Endothelial cell (in vitro differentiated cells): ENCODE measurements at regions not wholly inside any gene's neighbourhood (a gene's known extent, or its start where the extent isn't known, plus 50 kb on each side); places are given as distances from the start of the nearest gene placed in this dataset.
"Not testable (repeated sequence)": the region's sequence is repeated elsewhere in the genome, so short reads cannot be mapped to it uniquely, and the experiment has no call there.

Experiments
- DNase-seq: peaks from one replicate; pipeline ENCODE4 v3.0.0; 2021; ENCODE audit warnings: low spot score
- H3K27ac Mint-ChIP-seq: one replicate; pipeline ENCODE4 v1.8.0; 2021; ENCODE audit warnings: mixed read lengths, inconsistent platforms; ENCODE audit not compliant: unreplicated experiment
- H3K27me3 Mint-ChIP-seq: one replicate; pipeline ENCODE4 v1.8.0; 2021; ENCODE audit warnings: mild to moderate bottlenecking, moderate library complexity, mixed read lengths, inconsistent platforms; ENCODE audit not compliant: unreplicated experiment
- H3K36me3 Mint-ChIP-seq: one replicate; pipeline ENCODE4 v1.8.0; 2021; ENCODE audit warnings: mild to moderate bottlenecking, low read depth, mixed read lengths, inconsistent platforms; ENCODE audit not compliant: unreplicated experiment
- H3K4me1 Mint-ChIP-seq: one replicate; pipeline ENCODE4 v1.8.0; 2021; ENCODE audit warnings: mild to moderate bottlenecking, mixed read lengths, inconsistent platforms; ENCODE audit not compliant: unreplicated experiment
- H3K4me3 Mint-ChIP-seq: one replicate; pipeline ENCODE4 v1.8.0; 2021; ENCODE audit warnings: mild to moderate bottlenecking, mixed read lengths, inconsistent platforms; ENCODE audit not compliant: unreplicated experiment
- H3K9me3 Mint-ChIP-seq: one replicate; pipeline ENCODE4 v1.8.0; 2021; ENCODE audit warnings: mixed read lengths, inconsistent platforms; ENCODE audit not compliant: unreplicated experiment

DNA sequence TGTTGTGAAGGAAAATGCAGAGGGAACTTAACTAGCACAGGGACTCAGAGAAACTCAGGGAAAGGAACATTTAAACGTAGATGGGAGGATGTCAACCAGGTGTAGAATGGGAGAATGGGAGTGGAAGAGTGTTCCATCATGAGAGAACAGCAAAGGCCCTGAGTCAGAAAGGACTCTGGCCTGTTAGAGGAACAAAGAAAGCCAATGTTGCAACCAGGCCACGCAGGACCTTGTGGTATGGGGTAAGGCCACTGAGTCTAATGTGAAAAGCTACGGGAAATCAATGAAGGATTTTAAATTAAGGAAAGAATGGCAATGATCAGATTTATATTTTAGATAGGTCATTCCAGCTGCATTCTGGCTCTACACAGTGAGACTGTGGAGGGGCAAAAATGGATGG, 163.9 kb upstream of the NBPF9 start:
- H3K27ac Mint-ChIP-seq, H3K4me3 Mint-ChIP-seq, H3K27me3 Mint-ChIP-seq, H3K36me3 Mint-ChIP-seq, H3K4me1 Mint-ChIP-seq, H3K9me3 Mint-ChIP-seq, DNase-seq: not testable (repeated sequence)

DNA sequence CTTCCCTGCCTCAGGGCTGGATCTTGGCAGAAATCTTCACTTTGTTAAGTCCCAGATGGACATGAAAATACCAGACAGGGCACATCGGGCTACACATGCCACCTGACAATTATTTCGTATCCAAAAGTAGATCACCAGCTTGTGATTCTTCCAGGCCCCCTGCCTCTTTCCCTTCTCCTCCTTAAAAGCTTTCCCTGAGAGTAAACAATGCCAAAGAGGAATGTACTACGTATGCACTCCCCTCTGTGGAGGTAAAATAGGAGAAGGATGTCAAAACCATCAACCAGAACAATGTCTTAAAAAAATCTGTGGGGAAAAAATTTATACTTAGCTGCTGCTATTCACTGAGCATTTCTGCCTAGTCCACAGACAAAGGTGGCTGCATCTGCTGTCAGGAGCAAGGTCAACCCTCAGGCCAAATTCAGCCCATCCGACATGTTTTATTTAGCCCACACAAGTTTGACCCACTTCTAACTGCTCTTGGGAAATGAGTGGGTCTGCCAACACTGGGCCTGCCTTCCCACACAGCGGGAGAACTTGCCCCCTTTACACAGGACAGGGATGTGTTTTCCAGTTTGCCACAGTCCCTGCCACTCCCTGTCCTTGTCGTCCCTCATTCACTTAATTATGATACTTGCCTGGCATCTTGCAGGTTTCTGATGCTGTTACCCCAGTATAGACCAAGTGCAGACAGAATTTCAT, 165.8 kb upstream of the NBPF9 start:
- DNase-seq, H3K9me3 Mint-ChIP-seq, H3K27ac Mint-ChIP-seq, H3K4me1 Mint-ChIP-seq, H3K4me3 Mint-ChIP-seq, H3K27me3 Mint-ChIP-seq, H3K36me3 Mint-ChIP-seq: not testable (repeated sequence)

- not testable (repeated sequence) for H3K9me3 Mint-ChIP-seq
Observed at GRCh38 chr1:149269833-149270232, 166.5 kb upstream of the NBPF9 start.

DNA sequence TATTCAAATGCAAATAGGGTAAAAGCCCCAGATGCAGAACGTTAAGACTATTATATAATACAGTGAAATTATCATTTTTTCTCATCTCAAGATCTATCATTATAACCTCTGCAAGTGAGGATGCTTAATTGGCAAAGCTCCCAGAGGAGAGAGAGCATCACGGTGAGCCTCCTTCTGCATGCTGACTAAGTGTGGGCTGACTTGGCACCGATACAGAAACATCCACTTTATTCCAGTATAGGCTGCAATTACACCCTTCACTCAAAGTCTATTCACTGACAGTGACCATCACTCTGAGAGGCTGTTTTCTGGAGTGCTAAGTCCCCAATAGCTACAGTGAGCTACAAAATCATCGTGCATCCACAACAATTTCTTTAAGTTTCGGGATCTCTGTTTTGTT, 171.1 kb upstream of the NBPF9 start:
- not testable (repeated sequence) for DNase-seq, H3K4me3 Mint-ChIP-seq, H3K9me3 Mint-ChIP-seq, H3K4me1 Mint-ChIP-seq, H3K36me3 Mint-ChIP-seq, H3K27me3 Mint-ChIP-seq, H3K27ac Mint-ChIP-seq

More at GRCh38 chr1:149269833-149270232, 166.5 kb upstream of the NBPF9 start:
- not testable (repeated sequence) for H3K27ac Mint-ChIP-seq, H3K27me3 Mint-ChIP-seq, H3K36me3 Mint-ChIP-seq, H3K4me3 Mint-ChIP-seq, H3K4me1 Mint-ChIP-seq, DNase-seq

GRCh38 chr1:149275802-149276201, 172.5 kb upstream of the NBPF9 start:
- not testable (repeated sequence) for DNase-seq, H3K27me3 Mint-ChIP-seq, H3K4me1 Mint-ChIP-seq, H3K9me3 Mint-ChIP-seq, H3K4me3 Mint-ChIP-seq, H3K36me3 Mint-ChIP-seq, H3K27ac Mint-ChIP-seq

DNA sequence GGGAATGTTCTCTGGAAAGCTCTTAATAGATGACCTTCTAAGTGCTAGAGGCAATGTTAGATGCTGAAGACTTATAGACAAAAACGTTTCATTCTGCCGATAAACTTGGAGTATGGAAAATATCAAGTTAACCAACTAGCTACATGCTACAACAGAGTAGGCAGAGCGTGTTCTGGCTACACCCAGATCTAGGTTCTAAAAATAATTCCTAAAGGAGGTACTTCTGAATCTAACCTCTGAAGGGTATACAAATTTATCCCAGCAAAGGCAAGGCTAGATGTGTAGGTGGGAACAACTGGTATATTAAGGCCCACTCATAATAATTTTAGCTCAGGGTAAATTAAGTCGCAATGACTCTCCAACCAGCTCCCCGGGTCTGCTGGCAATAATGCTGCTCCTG, 173.1 kb upstream of the NBPF9 start:
- DNase-seq, H3K9me3 Mint-ChIP-seq, H3K4me1 Mint-ChIP-seq, H3K4me3 Mint-ChIP-seq, H3K27ac Mint-ChIP-seq, H3K36me3 Mint-ChIP-seq, H3K27me3 Mint-ChIP-seq: not testable (repeated sequence)

GRCh38 chr1:149278156-149278555, 174.8 kb upstream of the NBPF9 start:
- not testable (repeated sequence) for H3K27ac Mint-ChIP-seq, H3K4me1 Mint-ChIP-seq, H3K9me3 Mint-ChIP-seq, DNase-seq, H3K36me3 Mint-ChIP-seq, H3K27me3 Mint-ChIP-seq, H3K4me3 Mint-ChIP-seq

DNA sequence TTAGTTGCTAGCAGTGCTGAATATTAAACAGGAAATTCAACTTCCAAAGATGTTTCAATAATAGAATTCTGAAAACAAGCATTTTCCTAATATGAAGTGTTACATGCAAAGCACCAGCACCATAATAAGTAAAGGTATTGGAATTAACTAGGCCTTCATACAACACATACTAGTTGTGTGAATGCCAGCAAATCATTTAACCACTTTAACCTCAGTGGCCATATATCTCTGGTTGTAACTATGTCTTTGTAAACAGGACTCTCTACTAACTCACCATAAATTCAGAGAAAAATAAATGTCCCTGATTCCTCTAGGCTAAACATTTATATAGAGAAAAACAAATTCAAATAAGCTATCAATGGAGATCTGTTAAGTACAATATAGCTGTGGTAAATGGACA, 175.7 kb upstream of the NBPF9 start:
- not testable (repeated sequence) for H3K27me3 Mint-ChIP-seq, DNase-seq, H3K4me1 Mint-ChIP-seq, H3K9me3 Mint-ChIP-seq, H3K27ac Mint-ChIP-seq, H3K36me3 Mint-ChIP-seq, H3K4me3 Mint-ChIP-seq

DNA sequence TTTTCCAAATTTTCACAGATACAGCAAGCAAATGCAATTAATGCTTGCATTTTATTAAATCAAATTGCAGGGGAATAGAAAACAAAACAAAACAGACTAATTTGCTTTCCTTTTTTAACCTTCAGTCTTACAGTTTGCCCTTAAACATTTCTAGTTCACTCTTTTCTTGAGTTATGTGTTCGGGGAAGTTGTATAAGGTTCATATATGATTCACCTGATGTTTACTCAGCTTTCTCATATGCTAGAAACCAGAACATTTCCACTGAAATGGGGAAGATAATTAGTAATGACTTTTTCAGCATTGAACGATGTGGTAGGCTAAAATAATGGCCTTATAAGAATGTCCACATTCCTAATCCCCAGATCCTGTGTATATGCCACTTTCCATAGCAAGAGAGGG, 176.2 kb upstream of the NBPF9 start:
- not testable (repeated sequence) for H3K9me3 Mint-ChIP-seq, H3K36me3 Mint-ChIP-seq, DNase-seq, H3K27me3 Mint-ChIP-seq, H3K4me1 Mint-ChIP-seq, H3K27ac Mint-ChIP-seq, H3K4me3 Mint-ChIP-seq

DNA sequence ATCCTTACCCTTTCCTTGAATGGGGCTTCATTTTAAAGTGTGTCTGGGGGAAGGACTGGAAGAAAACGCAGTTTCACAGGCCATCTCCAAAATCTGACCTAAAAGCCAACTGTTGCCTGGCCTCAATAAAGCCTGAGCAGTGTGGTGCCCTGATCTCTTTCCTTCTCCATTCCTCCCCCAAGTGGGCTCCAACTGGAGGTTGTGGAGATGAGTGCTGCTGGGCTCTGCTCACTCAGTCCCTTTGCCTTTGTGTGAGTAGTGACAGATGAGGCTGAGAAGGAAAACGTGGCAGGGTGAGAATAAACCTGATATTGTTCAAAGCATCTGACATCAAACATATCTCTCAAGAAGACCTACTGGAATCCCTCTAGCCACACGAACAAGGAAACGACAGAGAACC, 181.4 kb upstream of the NBPF9 start:
- H3K4me3 Mint-ChIP-seq, H3K4me1 Mint-ChIP-seq, H3K27ac Mint-ChIP-seq, H3K36me3 Mint-ChIP-seq, H3K9me3 Mint-ChIP-seq, H3K27me3 Mint-ChIP-seq, DNase-seq: not testable (repeated sequence)

DNA sequence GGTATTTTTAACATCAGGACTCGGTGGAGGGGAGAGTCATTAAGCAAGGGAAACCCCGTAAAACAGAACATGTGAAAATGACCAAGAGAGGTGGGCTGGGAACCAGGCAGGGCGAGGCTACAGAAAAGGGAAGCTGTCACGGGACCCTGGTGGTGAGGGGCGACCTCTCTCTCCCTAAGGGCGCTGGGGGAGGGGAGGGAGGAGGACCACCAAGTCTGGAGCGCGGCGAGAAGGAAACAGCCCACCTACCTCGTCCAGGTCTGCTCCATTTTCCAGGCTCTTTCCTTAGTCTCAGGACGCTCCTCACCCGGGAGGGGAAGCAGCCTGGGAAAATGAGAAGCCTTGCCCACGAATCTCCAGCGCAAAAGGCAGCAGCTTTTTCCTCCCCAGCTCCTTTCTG, 181.9 kb upstream of the NBPF9 start:
- H3K36me3 Mint-ChIP-seq, H3K27ac Mint-ChIP-seq, H3K27me3 Mint-ChIP-seq, H3K4me1 Mint-ChIP-seq, DNase-seq, H3K4me3 Mint-ChIP-seq, H3K9me3 Mint-ChIP-seq: not testable (repeated sequence)

GRCh38 chr1:149285638-149286037, 182.3 kb upstream of the NBPF9 start:
- H3K27ac Mint-ChIP-seq, H3K9me3 Mint-ChIP-seq: not testable (repeated sequence)

GRCh38 chr1:149288580-149288979, 185.2 kb upstream of the NBPF9 start:
- not testable (repeated sequence) for H3K9me3 Mint-ChIP-seq, H3K4me1 Mint-ChIP-seq, DNase-seq, H3K4me3 Mint-ChIP-seq, H3K36me3 Mint-ChIP-seq, H3K27ac Mint-ChIP-seq, H3K27me3 Mint-ChIP-seq

More at GRCh38 chr1:149285638-149286037, 182.3 kb upstream of the NBPF9 start:
- not testable (repeated sequence) for DNase-seq, H3K4me1 Mint-ChIP-seq, H3K36me3 Mint-ChIP-seq, H3K27me3 Mint-ChIP-seq, H3K4me3 Mint-ChIP-seq
